Activated T-helper 1 cell treated with anti-CD3 and anti-CD28 coated beads, Interleukin-12 subunit alpha, Interleukin-12 subunit beta, Interleukin-2, Interleukin-4 antibody, amounts not matched to agents 30 ng/mL and 10 ng/mL and 1 ng/mL, durations not matched to agents 14 hours and 24 hours and 36 hours (primary cell): ENCODE measurements at regions not wholly inside any gene's neighbourhood (a gene's known extent, or its start where the extent isn't known, plus 50 kb on each side); places are given as distances from the start of the nearest gene placed in this dataset.

Source experiments
- DNase-seq: peaks from one replicate; pipeline ENCODE4 v3.0.0; 2021; ENCODE audit warnings: low spot score
- H3K27ac Mint-ChIP-seq: one replicate; pipeline ENCODE4 v1.8.0; 2021; ENCODE audit warnings: mild to moderate bottlenecking, mixed read lengths
- H3K27me3 Mint-ChIP-seq: one replicate; pipeline ENCODE4 v1.8.0; 2022; ENCODE audit warnings: mild to moderate bottlenecking, moderate library complexity, mixed read lengths; ENCODE audit not compliant: insufficient read depth
- H3K36me3 Mint-ChIP-seq: one replicate; pipeline ENCODE4 v1.8.0; 2021; ENCODE audit warnings: low read depth, mixed read lengths
- H3K4me1 Mint-ChIP-seq: one replicate; pipeline ENCODE4 v1.8.0; 2021; ENCODE audit warnings: low read depth, mixed read lengths
- H3K4me3 Mint-ChIP-seq: one replicate; pipeline ENCODE4 v1.8.0; 2021; ENCODE audit warnings: mild to moderate bottlenecking, moderate library complexity, mixed read lengths
- H3K9me3 Mint-ChIP-seq: one replicate; pipeline ENCODE4 v1.8.0; 2021; ENCODE audit warnings: mixed read lengths
- intact Hi-C: fragments of 100-400 bp; cut with micrococcal nuclease; formaldehyde crosslinking; loops from one replicate; pipeline ENCODE4 v1.15.1; 2024

DNA sequence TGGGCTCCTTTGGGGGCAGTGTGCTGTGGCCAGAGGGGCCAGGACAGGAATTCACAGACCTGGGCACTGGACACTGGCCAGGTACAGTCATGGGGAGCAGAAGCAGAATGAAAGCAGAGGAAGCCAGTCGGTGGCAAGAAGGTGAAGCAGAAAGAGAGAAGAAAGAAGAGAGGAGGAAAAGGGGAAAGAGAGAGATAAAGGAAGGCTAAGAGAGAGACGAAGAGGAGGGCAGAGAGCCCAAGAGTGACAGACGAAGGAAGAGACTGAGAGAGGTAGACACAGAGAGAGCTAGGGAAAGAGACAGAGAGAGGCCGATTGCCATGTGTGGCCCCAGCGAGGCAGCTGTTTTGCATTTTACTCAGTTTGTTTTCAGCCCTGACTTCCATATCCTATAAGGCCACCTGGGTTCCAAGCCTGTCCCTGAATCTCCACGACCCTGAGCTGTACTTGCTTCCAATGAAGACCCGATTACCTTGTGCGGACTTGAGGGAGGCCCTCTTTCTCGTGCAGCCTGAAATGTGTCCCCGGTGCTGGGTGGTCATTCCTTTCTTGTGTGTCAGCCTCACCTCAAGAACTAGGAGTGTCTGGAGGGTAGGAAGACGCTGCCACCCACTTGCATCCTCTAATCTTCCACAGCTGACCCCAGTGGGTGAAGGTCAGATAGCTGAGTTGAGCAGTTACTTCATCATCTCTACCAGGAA lies 73.9 kb downstream of the LSM3 start:
- Mint-ChIP-seq H3K4me3 (no peak overlapping the region), H3K4me1 (no peaks in the 10 kb centered on the region), H3K27ac (no peak overlapping the region), H3K9me3 (no peaks in the 10 kb centered on the region), H3K27me3 (peaks cover 2% of the 10 kb centered on the region), H3K36me3 (no peaks in the 10 kb centered on the region)
- intact Hi-C loops, result no loop called here
- no peak for DNase-seq

DNA sequence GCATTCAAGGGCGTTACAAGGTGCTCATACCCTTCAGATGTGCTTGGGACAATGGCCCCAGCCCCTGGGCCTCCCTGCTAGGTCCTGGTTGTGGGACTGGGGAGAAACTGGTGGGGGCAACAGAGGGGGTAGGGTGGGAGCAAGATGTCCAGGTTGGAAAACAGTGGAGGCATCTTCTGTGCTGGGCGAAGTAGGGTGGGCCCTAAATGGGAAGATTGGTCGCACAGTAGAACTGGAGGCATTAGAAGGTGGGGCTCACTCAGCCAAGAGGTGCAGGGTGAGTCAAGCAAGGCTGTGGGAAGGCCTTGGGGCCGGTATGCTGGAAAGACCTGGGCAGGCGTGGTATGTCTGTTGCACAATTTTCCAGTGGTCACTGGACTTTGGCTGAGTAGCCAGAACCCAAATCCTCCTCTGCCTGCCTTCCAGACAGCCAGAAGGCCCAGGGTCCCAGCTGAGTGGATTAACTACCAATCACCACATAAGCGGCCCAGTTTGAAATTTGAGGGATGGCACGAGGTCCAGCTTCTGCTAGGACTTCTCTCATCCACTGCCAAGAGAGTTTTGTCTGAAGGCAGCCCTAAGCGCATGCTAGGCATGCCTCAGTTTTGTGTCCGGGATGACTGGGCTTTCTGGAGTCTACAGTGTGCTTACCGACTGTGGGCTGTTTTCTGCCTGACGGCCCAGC lies 74.5 kb downstream of the LSM3 start:
- H3K36me3 Mint-ChIP-seq, result no peaks in the 10 kb centered on the region
- no peak for DNase-seq
- no peak overlapping the region for H3K27ac Mint-ChIP-seq
- H3K4me3 Mint-ChIP-seq, result no peak overlapping the region
- no peaks in the 10 kb centered on the region for H3K9me3 Mint-ChIP-seq
- H3K4me1 Mint-ChIP-seq, result no peaks in the 10 kb centered on the region
- peaks cover 2% of the 10 kb centered on the region for H3K27me3 Mint-ChIP-seq
- intact Hi-C loops, result no loop called here

DNA sequence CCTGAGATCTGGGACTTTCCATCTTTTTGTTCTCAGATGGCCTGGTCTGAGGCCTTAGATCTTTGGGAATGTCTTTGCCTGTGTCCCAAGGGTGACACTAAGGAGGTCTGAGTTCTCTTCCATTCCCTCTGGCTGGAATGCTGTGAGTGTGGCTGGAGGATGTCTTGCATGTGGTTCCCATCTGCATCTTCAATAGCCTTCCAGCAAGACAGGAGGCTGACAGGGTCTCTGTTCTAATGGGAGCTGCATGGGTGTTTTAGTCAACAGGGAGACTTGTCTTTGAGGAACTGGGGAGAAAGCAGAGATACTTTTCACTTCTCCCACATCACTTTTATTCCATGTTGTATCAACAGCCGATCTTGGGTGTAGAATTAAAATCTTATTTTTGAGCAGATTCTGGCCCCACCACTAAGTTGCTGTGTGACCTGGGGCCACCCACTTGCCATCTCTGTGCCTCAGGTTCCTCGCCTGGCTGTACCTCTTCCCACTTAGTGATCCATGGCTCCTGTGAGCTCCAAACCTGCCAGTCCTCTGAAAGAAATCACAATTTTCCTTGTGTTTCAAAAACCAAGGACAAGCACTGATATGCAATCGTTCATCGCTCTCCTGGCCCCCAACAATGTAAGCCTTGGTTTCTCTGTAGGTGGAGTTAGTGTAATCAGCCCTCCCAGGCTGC lies 75.2 kb downstream of the LSM3 start:
- H3K4me1 Mint-ChIP-seq, result no peaks in the 10 kb centered on the region
- H3K4me3 Mint-ChIP-seq, result no peak overlapping the region
- H3K36me3 Mint-ChIP-seq, result no peaks in the 10 kb centered on the region
- intact Hi-C loops, result no loop called here
- no peaks in the 10 kb centered on the region for H3K9me3 Mint-ChIP-seq
- H3K27ac Mint-ChIP-seq, result no peak overlapping the region
- DNase-seq, result no peak
- H3K27me3 Mint-ChIP-seq, result peaks cover 2% of the 10 kb centered on the region

DNA sequence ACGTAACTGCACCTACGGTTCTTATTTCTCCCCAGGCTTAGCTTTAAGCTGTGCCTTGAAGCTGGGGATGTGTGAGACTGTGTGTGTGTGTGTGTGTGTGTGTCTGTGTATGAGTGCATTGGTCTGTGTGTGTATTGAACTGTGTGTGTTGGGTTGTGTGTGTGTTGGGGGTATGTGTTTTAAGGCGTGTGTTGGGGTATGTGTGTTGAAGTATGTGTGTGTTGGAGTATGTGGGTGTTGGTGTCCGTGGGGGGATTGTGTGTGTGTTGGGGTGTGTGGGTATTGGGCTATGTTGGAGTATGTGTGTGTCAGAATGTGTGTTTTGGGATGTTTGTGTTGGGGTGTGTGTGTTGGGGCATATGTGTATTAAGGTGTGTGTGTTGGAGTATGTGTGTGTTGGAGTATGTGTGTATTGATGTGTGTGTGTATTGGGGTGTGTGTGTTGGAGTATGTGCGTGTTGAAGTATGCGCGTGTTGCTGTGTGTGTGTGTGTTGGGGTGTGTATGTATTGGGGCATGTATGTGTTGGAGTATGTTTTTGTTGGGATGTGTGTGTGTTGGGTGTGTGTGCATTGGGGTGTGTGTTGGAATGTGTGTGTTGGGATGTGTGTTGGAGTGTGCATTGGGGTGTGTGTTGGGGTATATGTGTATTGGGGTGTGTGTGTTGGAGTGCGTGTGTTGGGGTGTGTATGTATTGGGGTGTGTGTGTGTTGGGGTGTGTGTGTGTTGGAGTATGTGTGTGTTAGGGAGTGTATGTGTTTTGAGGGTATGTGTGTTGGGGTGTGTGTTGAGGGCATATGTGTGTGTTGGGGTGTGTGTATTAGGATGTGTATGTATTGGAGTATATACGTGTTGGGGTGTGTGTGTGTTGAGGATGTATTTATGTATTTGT lies 76.4 kb downstream of the LSM3 start:
- no peak for DNase-seq
- H3K27ac Mint-ChIP-seq, result no peak overlapping the region
- H3K9me3 Mint-ChIP-seq, result no peaks in the 10 kb centered on the region
- peaks cover 2% of the 10 kb centered on the region for H3K27me3 Mint-ChIP-seq
- H3K4me1 Mint-ChIP-seq, result no peaks in the 10 kb centered on the region
- no peaks in the 10 kb centered on the region for H3K36me3 Mint-ChIP-seq
- intact Hi-C loops, result no loop called here
- no peak overlapping the region for H3K4me3 Mint-ChIP-seq

DNA sequence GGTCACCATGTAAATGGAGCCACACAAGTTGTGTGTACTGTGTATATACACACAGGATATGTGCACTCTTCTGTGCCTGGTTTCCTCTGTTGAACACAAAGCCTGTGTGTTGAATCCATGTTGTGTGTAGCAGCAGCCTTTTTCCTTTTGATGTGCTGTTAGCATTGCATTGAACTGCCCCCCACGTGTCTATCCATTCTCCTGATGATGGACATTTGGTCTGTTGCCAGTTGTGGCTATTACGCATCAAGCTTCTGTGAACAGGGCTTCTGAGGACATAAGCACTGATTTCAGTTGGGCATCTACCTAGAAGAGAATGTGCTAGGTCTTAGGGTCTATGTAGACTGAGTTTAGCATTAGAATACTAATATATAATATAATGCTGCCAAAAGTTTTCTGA lies 77.4 kb downstream of the LSM3 start:
- H3K4me3 Mint-ChIP-seq, result no peak overlapping the region
- no peak overlapping the region for H3K27ac Mint-ChIP-seq
- no peaks in the 10 kb centered on the region for H3K4me1 Mint-ChIP-seq
- no peak for DNase-seq
- H3K9me3 Mint-ChIP-seq, result no peaks in the 10 kb centered on the region
- no peaks in the 10 kb centered on the region for H3K36me3 Mint-ChIP-seq
- H3K27me3 Mint-ChIP-seq, result no peaks in the 10 kb centered on the region
- intact Hi-C loops, result no loop called here

DNA sequence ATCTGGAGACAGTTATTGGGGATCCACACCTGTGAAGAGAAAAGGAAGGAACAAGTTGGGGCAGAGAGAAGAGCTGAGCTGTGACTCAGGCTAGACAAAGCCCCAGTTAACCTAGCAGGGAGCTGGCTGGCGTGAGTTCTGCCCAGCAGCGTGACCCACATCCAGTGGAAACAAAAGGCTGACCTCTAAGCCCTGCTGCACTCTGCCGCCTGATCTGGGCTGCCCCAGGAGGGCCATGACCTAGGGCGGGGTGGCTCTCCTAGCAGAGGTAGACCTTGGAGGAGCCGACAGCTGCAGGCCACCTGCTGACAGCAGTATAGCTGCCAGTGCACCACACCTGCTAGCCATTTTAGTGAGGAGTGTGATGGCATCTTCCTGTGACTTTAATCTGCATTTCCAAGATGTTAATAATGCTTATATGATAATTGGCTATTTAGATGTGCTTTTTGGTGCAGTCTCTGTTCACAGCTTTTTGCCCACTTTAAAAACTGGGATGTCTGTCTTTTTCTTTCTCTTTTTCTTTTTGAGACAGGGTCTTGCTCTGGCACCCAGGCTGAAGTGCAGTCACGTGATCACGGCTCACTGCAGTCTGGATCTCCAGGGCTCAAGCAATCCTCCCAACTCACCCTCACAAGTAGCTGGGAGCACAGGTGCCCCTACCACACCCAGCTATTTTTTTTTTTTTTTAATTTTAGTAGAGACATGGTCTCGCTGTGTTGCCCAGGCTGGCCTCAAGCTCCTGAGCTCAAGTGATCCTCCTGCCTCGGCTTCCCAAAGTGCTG lies 78.1 kb downstream of the LSM3 start:
- Mint-ChIP-seq H3K4me3 (no peak overlapping the region), H3K27ac (no peak overlapping the region), H3K36me3 (no peaks in the 10 kb centered on the region), H3K4me1 (no peaks in the 10 kb centered on the region), H3K27me3 (no peaks in the 10 kb centered on the region), H3K9me3 (no peaks in the 10 kb centered on the region)
- intact Hi-C loops, result no loop called here
- DNase-seq, result no peak

DNA sequence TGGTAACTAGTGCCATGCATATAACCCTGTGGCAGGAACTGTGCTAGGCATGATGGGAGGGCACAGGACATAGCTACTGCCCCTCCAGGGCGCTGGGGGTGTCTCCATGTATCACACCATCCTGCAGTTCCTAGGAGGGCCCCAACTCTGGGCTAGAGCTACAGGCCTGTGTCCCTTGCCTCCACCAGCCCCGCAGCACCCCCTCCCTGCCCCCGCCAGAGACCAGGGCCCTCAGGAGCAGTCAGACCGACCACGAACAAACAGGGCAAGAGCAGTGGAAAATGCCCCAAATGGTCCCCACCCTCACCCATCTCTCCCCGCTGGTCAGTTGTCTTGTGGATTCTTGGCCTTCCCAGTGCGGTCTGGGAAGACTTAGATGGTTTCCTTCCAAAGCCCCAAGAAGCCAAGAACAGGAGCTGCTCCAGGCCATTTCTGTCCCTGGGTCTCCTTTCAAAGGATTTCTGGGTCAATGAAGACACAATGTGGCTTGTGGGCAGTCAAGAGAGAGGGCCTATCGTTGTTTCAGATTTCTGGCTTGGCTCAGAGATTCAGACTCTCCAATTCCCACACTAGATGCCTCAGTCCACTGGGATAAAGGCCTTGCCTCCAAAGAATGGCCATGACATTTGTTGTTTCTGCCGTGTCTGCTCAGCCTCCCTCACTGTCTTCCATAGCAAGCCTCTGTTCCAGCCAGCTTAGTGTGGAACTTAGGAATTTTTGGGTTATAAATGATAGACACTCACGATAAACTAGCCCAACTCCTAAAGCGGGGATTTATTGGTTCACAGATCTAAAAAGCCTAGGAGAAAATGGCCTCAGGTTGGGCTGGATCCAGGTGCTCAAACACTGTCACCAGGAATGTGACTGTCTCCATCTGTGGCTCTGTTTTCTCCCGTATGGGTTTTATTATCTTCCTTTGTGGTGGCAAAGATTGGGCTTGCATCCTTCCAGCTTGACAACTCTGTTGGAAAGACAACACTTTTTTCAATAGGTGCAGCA lies 80.6 kb downstream of the LSM3 start:
- Mint-ChIP-seq H3K9me3 (no peaks in the 10 kb centered on the region), H3K27ac (no peak overlapping the region), H3K27me3 (peaks cover 11% of the 10 kb centered on the region), H3K4me1 (no peaks in the 10 kb centered on the region), H3K4me3 (no peak overlapping the region), H3K36me3 (no peaks in the 10 kb centered on the region)
- intact Hi-C loops, result no loop called here
- no peak for DNase-seq

DNA sequence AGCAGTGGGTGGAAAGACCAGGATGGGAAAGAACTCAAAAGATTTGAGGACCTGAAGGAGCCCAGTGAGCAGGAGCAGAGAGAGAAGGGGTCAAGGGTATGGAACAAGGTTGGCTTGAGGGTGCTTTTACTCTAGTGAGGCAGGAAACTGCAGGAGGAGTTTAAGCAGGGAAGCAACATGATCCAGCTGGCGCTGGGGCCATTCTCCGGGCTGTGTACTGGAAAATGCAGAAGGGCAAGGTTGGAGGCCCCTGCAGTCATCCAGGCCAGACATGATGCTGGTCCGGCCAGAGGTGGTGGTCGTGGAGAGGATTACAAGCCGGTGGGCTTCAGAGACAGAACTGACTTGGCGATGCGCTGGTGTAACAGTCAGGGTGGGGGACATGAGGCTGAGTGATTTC lies 81.8 kb downstream of the LSM3 start:
- no peak for DNase-seq
- no peak overlapping the region for H3K4me3 Mint-ChIP-seq
- peaks cover 11% of the 10 kb centered on the region for H3K27me3 Mint-ChIP-seq
- H3K27ac Mint-ChIP-seq, result no peak overlapping the region
- no peaks in the 10 kb centered on the region for H3K36me3 Mint-ChIP-seq
- H3K9me3 Mint-ChIP-seq, result no peaks in the 10 kb centered on the region
- intact Hi-C loops, result loop anchor here (2.0 kb wide), 1 partner anchor 660 kb away; no protein-coding TSS in a partner anchor
- no peaks in the 10 kb centered on the region for H3K4me1 Mint-ChIP-seq

DNA sequence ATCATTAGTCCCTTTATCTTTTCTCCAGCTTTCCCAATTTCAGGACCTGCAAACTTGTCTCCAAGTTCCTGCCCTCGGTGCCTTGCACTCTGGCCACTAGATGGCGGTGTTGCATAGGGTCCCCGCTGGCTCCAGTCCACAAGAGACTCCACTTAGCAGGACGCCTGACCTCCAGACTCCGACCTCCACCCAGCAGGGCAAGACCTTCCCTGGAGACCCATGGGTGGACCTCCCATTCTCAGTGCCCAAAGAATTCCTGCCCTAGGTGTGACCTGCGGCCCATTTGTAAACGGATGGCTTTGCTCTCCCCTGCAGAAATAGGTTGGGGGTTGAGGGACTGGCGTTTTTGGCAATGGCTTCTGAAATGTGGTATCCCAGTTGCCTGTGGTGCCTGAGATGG lies 82.6 kb downstream of the LSM3 start:
- H3K27me3 Mint-ChIP-seq, result peaks cover 11% of the 10 kb centered on the region
- intact Hi-C loops, result loop anchor here (1.0 to 2.0 kb wide), 4 partner anchors 141 to 660 kb away; partner anchors contain the start of gene SLC6A6
- H3K36me3 Mint-ChIP-seq, result no peaks in the 10 kb centered on the region
- H3K4me1 Mint-ChIP-seq, result no peaks in the 10 kb centered on the region
- no peaks in the 10 kb centered on the region for H3K9me3 Mint-ChIP-seq
- peak; percentile 56 for DNase-seq
- H3K27ac Mint-ChIP-seq, result no peak overlapping the region
- H3K4me3 Mint-ChIP-seq, result no peak overlapping the region

DNA sequence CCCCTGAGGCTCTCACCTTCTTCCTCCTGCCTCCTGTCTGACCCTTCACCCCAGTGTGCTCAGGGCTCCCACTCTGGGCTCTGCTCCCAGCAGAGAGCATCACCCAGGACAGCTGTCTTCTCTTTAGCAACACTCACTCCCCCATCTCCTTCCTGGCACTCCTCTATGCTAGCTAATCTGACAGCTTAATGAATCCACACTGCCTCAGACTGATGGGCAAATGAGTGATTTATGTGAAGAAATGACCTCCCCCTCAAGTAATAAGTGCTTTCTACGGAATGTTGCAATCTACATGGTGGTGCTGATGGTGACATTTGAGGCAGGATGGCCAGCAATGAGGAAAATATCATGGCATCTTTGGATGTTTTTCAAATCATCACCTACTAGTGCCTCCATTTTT lies 83.6 kb downstream of the LSM3 start:
- Mint-ChIP-seq H3K27me3 (peaks cover 11% of the 10 kb centered on the region), H3K27ac (no peak overlapping the region), H3K4me3 (no peak overlapping the region), H3K4me1 (no peaks in the 10 kb centered on the region), H3K36me3 (no peaks in the 10 kb centered on the region), H3K9me3 (no peaks in the 10 kb centered on the region)
- intact Hi-C loops, result no loop called here
- no peak for DNase-seq

DNA sequence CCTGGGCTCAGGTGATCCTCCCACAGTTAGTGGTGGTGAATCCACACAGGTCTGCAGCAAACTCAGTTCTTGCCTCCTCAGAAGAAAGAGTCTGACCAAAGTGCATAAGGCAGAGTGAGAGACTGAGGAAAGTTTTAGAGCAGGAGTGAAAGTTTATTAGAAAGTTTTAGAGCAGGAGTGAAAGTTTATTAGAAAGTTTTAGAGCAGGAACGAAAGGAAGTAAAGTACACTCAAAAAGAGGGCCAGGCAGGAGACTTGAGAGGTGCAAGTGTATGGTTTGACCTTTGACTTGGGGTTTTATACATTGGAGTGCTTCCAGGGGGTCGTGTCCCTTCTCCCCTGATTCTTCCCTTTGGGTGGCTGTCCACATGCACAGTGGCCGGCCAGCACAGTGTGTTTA lies 84.2 kb downstream of the LSM3 start:
- H3K4me3 Mint-ChIP-seq, result no peak overlapping the region

More for the DNA sequence above, 84.2 kb downstream of the LSM3 start:
- Mint-ChIP-seq H3K9me3 (no peaks in the 10 kb centered on the region), H3K36me3 (no peaks in the 10 kb centered on the region), H3K27me3 (peaks cover 14% of the 10 kb centered on the region), H3K4me1 (no peaks in the 10 kb centered on the region), H3K27ac (no peak overlapping the region)
- intact Hi-C loops, result no loop called here
- DNase-seq, result no peak
